ENCODE measurements at regions not wholly inside any gene's neighbourhood (a gene's known extent, or its start where the extent isn't known, plus 50 kb on each side); places are given as distances from the start of the nearest gene placed in this dataset.

DNA sequence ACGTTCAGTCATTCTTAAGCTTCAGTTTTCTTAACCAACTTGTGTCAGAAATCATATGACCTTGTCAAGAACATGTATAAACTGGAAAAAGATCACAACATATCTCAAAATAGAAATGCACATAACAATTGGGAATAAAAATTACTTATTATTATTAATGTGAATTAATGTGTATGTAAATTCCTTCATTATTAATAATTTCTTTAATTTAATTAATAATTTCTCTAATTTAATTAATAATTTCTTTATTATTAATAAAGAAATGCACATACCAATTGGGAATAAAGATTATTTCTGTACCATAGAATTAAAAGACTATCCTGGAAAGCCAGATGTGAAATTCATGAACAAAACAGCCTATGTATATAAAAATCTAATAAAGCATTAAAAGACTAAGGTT lies 718.5 kb upstream of the PCDH7 start (continued):
- TF ChIP-seq HMGXB3 (CRISPR knock-in tag; IDR thresholded peaks at IDR 0.05; ENCODE audit: borderline replicate concordance), result no peak
- TF ChIP-seq SAP130 (CRISPR knock-in tag; IDR thresholded peaks at IDR 0.05; ENCODE audit: low read depth), result no peak
- TF ChIP-seq MTF1 (CRISPR knock-in tag; IDR thresholded peaks at IDR 0.05), result no peak
- TF ChIP-seq HOXA9 (CRISPR knock-in tag; IDR thresholded peaks at IDR 0.05; ENCODE audit: borderline replicate concordance), result no peak
- TF ChIP-seq NR2C2 (CRISPR knock-in tag; IDR thresholded peaks at IDR 0.05; ENCODE audit: borderline replicate concordance), result no peak
- TF ChIP-seq ZBTB4 (CRISPR knock-in tag; IDR thresholded peaks at IDR 0.05; ENCODE audit: borderline replicate concordance), result no peak
- TF ChIP-seq ZNF367 (CRISPR knock-in tag; IDR thresholded peaks at IDR 0.05; ENCODE audit: borderline replicate concordance), result no peak
- TF ChIP-seq GFI1 (CRISPR knock-in tag; IDR thresholded peaks at IDR 0.05; ENCODE audit: borderline replicate concordance), result no peak
- TF ChIP-seq ZNF7 (CRISPR knock-in tag; IDR thresholded peaks at IDR 0.05), result no peak
